ENCODE measurements at regions not wholly inside any gene's neighbourhood (a gene's known extent, or its start where the extent isn't known, plus 50 kb on each side); places are given as distances from the start of the nearest gene placed in this dataset.
"Not testable (repeated sequence)": the region's sequence is repeated elsewhere in the genome, so short reads cannot be mapped to it uniquely, and the experiment has no call there.

DNA sequence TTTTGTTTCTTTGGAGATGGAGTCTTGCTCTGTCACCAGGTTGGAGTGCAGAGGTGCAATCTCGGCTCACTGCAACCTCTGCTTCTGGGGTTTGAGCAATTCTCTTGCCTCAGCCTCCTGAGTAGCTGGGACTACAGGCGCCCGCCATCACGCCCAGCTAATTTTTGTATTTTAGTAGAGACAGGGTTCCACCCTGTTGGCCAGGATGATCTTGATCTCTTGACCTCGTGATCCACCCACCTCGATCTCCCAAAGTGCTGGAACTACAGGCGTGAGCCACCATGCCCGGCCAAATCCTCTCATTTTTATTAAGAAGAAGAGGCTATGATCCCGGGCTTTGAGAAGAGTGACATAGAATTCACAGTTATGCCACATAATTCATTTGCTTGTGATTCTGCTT is 1178.4 kb downstream of the NSUN3 start:
- not testable (repeated sequence) for H4K20me1 ChIP-seq (ENCODE audit: insufficient read depth); H3K36me3 ChIP-seq (ENCODE audit: insufficient read depth, low read length); H3K4me3 ChIP-seq (ENCODE audit: low read length); H3K9ac ChIP-seq (ENCODE audit: low read length); H3K27me3 ChIP-seq (ENCODE audit: insufficient read depth, low read depth, low read length); H3K4me2 ChIP-seq (ENCODE audit: low read length); H2AFZ ChIP-seq (ENCODE audit: low read depth, low read length); H3K9me2 ChIP-seq (ENCODE audit: insufficient read depth, low read length); H3K27ac ChIP-seq (ENCODE audit: low read length); H3F3A ChIP-seq (ENCODE audit: insufficient read depth, low read length, poor library complexity, severe bottlenecking); H3K9me3 ChIP-seq (ENCODE audit: low read length); H3K79me2 ChIP-seq (replicated peaks; ENCODE audit: insufficient read depth, low read length)

DNA sequence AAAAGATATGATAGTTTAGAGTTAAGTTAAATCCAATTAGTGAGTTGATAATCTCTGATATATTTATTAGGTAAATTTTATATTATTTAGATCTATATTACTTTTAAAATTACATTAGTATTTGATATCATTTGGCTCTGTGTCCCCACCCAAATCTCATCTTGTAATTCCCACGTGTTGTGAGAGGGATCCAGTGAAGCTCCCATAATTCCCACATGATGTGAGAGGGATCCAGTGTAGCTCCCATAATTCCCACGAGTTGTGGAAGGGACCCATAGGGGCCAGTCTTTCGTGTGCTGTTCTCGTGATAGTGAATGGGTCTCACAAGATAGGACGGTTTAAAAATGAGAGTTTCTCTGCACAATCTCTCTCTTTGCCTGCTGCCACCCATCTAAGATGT is 1183.6 kb downstream of the NSUN3 start:
- no peak overlapping the region for H3K27ac ChIP-seq (ENCODE audit: low read length)
- TF ChIP-seq SMC3 (conservative IDR thresholded peaks at IDR 0.05; ENCODE audit: poor library complexity) (no peak), EZH2 (IDR thresholded peaks at IDR 0.05; ENCODE audit: borderline replicate concordance, insufficient read depth, low read length, poor library complexity, severe bottlenecking) (no peak), RAD21 (conservative IDR thresholded peaks at IDR 0.05) (no peak), CTCF (IDR thresholded peaks at IDR 0.05; ENCODE audit: poor library complexity, severe bottlenecking) (no peak), TAF1 (IDR thresholded peaks at IDR 0.05; ENCODE audit: low read depth) (no peak), EP300 (conservative IDR thresholded peaks at IDR 0.05; ENCODE audit: poor library complexity, severe bottlenecking) (no peak), REST (IDR thresholded peaks at IDR 0.05; ENCODE audit: borderline replicate concordance) (no peak), POLR2AphosphoS5 (IDR thresholded peaks at IDR 0.05) (no peak), MXI1 (conservative IDR thresholded peaks at IDR 0.05; ENCODE audit: poor library complexity, severe bottlenecking) (no peak)
- no peaks in the 10 kb centered on the region for H4K20me1 ChIP-seq (ENCODE audit: insufficient read depth)
- H3K4me3 ChIP-seq (ENCODE audit: low read length), result no peak overlapping the region
- no peaks in the 10 kb centered on the region for H3F3A ChIP-seq (ENCODE audit: insufficient read depth, low read length, poor library complexity, severe bottlenecking)
- H3K36me3 ChIP-seq (ENCODE audit: insufficient read depth, low read length), result no peaks in the 10 kb centered on the region
- no peak overlapping the region for H3K9ac ChIP-seq (ENCODE audit: low read length)
- no peaks in the 10 kb centered on the region for H3K9me2 ChIP-seq (ENCODE audit: insufficient read depth, low read length)
- H2AFZ ChIP-seq (ENCODE audit: low read depth, low read length), result no peak overlapping the region
- no peaks in the 10 kb centered on the region for H3K27me3 ChIP-seq (ENCODE audit: insufficient read depth, low read depth, low read length)
- H3K9me3 ChIP-seq (ENCODE audit: low read length), result no peaks in the 10 kb centered on the region
- no peak overlapping the region for H3K4me2 ChIP-seq (ENCODE audit: low read length)
- no peaks in the 10 kb centered on the region for H3K79me2 ChIP-seq (replicated peaks; ENCODE audit: insufficient read depth, low read length)

DNA sequence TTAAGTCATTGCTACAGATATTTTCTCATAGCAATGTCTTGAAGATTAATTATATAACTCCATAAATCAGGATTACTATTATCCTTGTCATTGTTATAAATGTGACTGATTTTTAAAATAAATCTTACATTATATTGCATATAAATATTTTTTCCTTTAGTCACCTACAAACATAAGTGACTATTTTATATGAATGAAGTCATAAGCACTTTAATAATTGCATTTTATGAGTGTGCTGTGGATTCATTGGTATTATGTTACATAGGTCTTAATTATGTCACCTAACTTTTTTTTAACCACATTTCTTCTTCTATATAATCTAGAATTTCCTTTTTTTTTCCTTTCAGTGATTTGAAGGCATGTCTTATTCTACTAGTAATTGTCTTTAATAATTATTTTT is 1191.2 kb downstream of the NSUN3 start:
- no peaks in the 10 kb centered on the region for H4K20me1 ChIP-seq (ENCODE audit: insufficient read depth)
- no peaks in the 10 kb centered on the region for H3F3A ChIP-seq (ENCODE audit: insufficient read depth, low read length, poor library complexity, severe bottlenecking)
- no peaks in the 10 kb centered on the region for H3K79me2 ChIP-seq (replicated peaks; ENCODE audit: insufficient read depth, low read length)
- H2AFZ ChIP-seq (ENCODE audit: low read depth, low read length), result no peak overlapping the region
- no peak overlapping the region for H3K4me3 ChIP-seq (ENCODE audit: low read length)
- TF ChIP-seq EP300 (conservative IDR thresholded peaks at IDR 0.05; ENCODE audit: poor library complexity, severe bottlenecking) (no peak), TAF1 (IDR thresholded peaks at IDR 0.05; ENCODE audit: low read depth) (no peak), CTCF (IDR thresholded peaks at IDR 0.05; ENCODE audit: poor library complexity, severe bottlenecking) (no peak), RAD21 (conservative IDR thresholded peaks at IDR 0.05) (no peak), SMC3 (conservative IDR thresholded peaks at IDR 0.05; ENCODE audit: poor library complexity) (no peak), REST (IDR thresholded peaks at IDR 0.05; ENCODE audit: borderline replicate concordance) (no peak), POLR2AphosphoS5 (IDR thresholded peaks at IDR 0.05) (no peak), EZH2 (IDR thresholded peaks at IDR 0.05; ENCODE audit: borderline replicate concordance, insufficient read depth, low read length, poor library complexity, severe bottlenecking) (no peak), MXI1 (conservative IDR thresholded peaks at IDR 0.05; ENCODE audit: poor library complexity, severe bottlenecking) (no peak)
- H3K4me2 ChIP-seq (ENCODE audit: low read length), result no peak overlapping the region
- no peak overlapping the region for H3K9ac ChIP-seq (ENCODE audit: low read length)
- no peak overlapping the region for H3K27ac ChIP-seq (ENCODE audit: low read length)
- H3K9me3 ChIP-seq (ENCODE audit: low read length), result peaks cover 2% of the 10 kb centered on the region
- H3K36me3 ChIP-seq (ENCODE audit: insufficient read depth, low read length), result no peaks in the 10 kb centered on the region
- H3K9me2 ChIP-seq (ENCODE audit: insufficient read depth, low read length), result no peaks in the 10 kb centered on the region
- no peaks in the 10 kb centered on the region for H3K27me3 ChIP-seq (ENCODE audit: insufficient read depth, low read depth, low read length)
